Nephron (organoid): ENCODE measurements at regions not wholly inside any gene's neighbourhood (a gene's known extent, or its start where the extent isn't known, plus 50 kb on each side); places are given as distances from the start of the nearest gene placed in this dataset.

Experiments
- H3K27ac Mint-ChIP-seq, 3 experiments: 2 replicates each; pipeline ENCODE4 v1.8.0; 2020; ENCODE audit warnings: mixed read lengths in 3 of 3, mild to moderate bottlenecking in 2 of 3, moderate library complexity in 1 of 3
- H3K27me3 Mint-ChIP-seq: 2 replicates; pipeline ENCODE4 v1.8.0; 2021; ENCODE audit warnings: low read depth, mild to moderate bottlenecking, moderate library complexity, mixed read lengths
- H3K36me3 Mint-ChIP-seq: 2 replicates; pipeline ENCODE4 v1.8.0; 2020; ENCODE audit warnings: low read depth, mixed read lengths
- H3K4me1 Mint-ChIP-seq: 2 replicates; pipeline ENCODE4 v1.8.0; 2020; ENCODE audit warnings: mixed read lengths
- H3K4me3 Mint-ChIP-seq, 3 experiments: 2 replicates each; pipeline ENCODE4 v1.8.0; 2020; ENCODE audit warnings: mild to moderate bottlenecking in 3 of 3, mixed read lengths in 3 of 3, moderate library complexity in 2 of 3
- H3K9me3 Mint-ChIP-seq: 2 replicates; pipeline ENCODE4 v1.8.0; 2020; ENCODE audit warnings: mixed read lengths
- TF ChIP-seq, protein P1 (sequence below), 3 experiments: fragments of 200-600 bp; sonication (generic); IDR thresholded peaks; one replicate each; pipeline ENCODE4 v1.5.0; 2021; ENCODE audit warnings: antibody characterized with exemption in 3 of 3; ENCODE audit not compliant: unreplicated experiment in 3 of 3

DNA sequence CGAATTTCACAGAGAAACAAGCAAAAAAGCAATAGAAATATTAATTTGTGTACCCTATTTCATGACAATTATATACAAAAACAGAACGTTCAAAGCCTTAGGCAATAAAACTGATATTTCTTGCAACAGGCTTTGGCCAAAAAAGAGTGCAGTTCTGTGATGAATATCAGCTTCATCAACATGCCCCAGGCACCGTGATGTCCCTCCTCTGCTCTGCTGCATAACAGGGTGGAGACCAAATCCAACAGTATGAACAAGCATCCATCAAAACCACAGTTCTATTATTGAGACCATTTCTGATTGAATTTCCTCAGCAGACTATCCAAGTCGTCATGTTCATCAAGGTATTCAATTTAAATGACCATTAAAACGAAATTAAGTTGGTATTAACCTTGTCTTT, 722.6 kb upstream of the NRSN1 start:
- Mint-ChIP-seq H3K9me3 (no peaks in the 10 kb centered on the region), H3K4me3 (no peak overlapping the region), H3K4me1 (peaks cover 9% of the 10 kb centered on the region)

DNA sequence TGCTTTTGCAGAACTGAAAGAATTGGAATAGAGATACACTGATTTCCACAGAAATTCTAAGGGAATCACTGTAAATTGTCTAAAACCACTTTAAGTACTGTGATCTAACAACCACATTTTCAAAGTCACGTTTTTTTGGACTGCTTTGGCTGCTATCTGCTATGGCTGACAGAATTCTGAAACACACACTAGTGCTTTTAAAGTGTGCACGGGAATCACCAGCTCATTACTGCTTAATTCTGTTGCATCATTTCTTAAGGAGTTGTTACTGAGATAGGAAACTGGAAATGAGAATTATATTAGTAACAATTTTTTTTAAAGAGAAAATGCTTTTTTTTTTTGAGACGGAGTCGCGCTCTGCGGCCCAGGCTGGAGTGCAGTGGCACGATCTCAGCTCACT, 716.5 kb upstream of the NRSN1 start:
- Mint-ChIP-seq H3K4me3 (no peak overlapping the region), H3K27me3 (no peaks in the 10 kb centered on the region), H3K4me1 (peaks cover 27% of the 10 kb centered on the region), H3K36me3 (no peaks in the 10 kb centered on the region), H3K9me3 (peaks cover 3% of the 10 kb centered on the region), H3K27ac (no peak overlapping the region)
- TF ChIP-seq, protein P1, sequence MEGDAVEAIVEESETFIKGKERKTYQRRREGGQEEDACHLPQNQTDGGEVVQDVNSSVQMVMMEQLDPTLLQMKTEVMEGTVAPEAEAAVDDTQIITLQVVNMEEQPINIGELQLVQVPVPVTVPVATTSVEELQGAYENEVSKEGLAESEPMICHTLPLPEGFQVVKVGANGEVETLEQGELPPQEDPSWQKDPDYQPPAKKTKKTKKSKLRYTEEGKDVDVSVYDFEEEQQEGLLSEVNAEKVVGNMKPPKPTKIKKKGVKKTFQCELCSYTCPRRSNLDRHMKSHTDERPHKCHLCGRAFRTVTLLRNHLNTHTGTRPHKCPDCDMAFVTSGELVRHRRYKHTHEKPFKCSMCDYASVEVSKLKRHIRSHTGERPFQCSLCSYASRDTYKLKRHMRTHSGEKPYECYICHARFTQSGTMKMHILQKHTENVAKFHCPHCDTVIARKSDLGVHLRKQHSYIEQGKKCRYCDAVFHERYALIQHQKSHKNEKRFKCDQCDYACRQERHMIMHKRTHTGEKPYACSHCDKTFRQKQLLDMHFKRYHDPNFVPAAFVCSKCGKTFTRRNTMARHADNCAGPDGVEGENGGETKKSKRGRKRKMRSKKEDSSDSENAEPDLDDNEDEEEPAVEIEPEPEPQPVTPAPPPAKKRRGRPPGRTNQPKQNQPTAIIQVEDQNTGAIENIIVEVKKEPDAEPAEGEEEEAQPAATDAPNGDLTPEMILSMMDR (IDR thresholded peaks at IDR 0.05; ENCODE audit: unreplicated experiment in 3 of 3): no peak

More for the DNA sequence above, 722.6 kb upstream of the NRSN1 start:
- Mint-ChIP-seq H3K27me3 (no peaks in the 10 kb centered on the region), H3K36me3 (no peaks in the 10 kb centered on the region), H3K27ac (no peak overlapping the region)
- TF ChIP-seq, protein P1 (IDR thresholded peaks at IDR 0.05; ENCODE audit: unreplicated experiment in 3 of 3): no peak

DNA sequence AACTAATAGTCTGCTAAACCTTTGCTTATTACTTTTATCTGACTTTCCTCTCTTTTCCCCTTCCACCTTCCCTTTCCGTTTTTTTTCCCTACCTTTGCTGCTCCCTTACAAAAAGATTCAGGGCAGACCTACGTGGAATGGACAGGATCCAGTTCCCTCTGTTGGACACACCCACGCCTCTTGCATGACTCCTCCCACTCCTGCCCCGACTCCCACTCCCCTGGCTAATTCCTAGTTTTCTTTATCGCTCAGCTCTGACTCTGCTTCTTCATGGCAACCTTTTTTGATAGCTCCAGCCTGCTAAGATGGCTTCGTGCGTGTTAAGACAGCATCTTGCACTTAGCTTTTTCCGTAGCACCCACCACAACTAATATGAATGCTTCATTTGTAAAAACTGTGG, 715.6 kb upstream of the NRSN1 start:
- no peaks in the 10 kb centered on the region for H3K27me3 Mint-ChIP-seq
- TF ChIP-seq, protein P1 (IDR thresholded peaks at IDR 0.05; ENCODE audit: unreplicated experiment in 3 of 3): no peak
- H3K9me3 Mint-ChIP-seq: peaks cover 3% of the 10 kb centered on the region
- H3K27ac Mint-ChIP-seq: peak overlapping the region in 1 of 3 experiments; percentile 17
- no peaks in the 10 kb centered on the region for H3K36me3 Mint-ChIP-seq
- H3K4me1 Mint-ChIP-seq: peaks cover 28% of the 10 kb centered on the region
- no peak overlapping the region for H3K4me3 Mint-ChIP-seq

DNA sequence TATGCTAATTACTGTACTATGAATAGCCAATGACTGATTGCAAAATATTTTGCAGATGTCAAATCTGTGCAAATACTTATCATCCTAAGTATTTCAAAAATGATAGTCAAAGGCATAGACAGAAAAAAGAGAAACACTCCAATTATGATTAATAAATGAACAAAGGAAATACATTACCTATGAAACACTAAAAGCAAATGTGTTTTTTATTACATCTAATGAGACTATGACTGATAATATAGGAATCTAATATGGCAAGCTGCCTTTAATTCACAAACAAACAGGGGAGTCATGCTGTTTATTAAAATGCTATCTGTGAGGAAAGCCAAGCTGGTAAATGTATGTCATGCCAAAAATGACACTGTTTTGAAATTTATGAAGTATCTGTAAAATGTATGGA, 713.2 kb upstream of the NRSN1 start:
- TF ChIP-seq, protein P1 (IDR thresholded peaks at IDR 0.05; ENCODE audit: unreplicated experiment in 3 of 3): no peak
- H3K27ac Mint-ChIP-seq: peak overlapping the region; percentile 11 to 78 (median 18)
- no peaks in the 10 kb centered on the region for H3K27me3 Mint-ChIP-seq
- H3K4me3 Mint-ChIP-seq: no peak overlapping the region
- H3K36me3 Mint-ChIP-seq: no peaks in the 10 kb centered on the region
- peaks cover 3% of the 10 kb centered on the region for H3K9me3 Mint-ChIP-seq
- H3K4me1 Mint-ChIP-seq: peaks cover 26% of the 10 kb centered on the region

DNA sequence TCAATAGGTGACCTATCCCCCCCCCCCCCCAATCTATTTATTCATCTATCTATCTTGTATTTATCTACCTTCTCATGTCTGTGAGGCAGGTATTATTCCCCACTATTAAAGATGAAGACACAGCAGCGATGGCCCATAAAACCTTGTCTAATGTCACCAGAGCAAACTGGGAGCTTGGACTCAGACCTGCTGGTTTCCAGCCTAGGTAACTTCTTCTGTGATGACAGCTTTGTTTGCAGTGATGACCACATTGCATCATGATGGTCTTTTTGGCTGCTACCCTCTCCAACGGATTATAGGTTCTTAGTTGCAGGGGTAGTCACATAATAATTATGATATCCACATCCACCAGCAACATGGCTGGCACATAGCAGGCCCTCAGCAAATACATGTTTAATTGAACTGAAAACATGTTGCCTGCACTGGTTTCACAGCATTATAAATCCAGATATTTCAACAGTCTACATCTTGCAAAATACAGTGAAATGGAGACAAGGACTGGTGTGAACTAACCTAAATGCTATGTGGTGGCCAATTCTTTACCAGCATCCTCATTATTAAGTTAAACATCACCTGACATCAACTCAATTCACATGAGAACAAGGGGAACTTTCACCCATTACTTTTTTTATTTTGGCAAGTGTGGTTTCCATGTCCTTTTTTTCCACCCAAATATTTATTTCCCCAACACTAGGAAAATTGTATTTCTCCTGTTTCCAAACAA, 712.5 kb upstream of the NRSN1 start:
- TF ChIP-seq, protein P1 (IDR thresholded peaks at IDR 0.05; ENCODE audit: unreplicated experiment in 3 of 3): no peak
- Mint-ChIP-seq H3K27me3 (no peaks in the 10 kb centered on the region), H3K27ac (peak overlapping the region; percentile 78 to 89 (median 85)), H3K36me3 (no peaks in the 10 kb centered on the region), H3K9me3 (peaks cover 3% of the 10 kb centered on the region), H3K4me1 (peaks cover 26% of the 10 kb centered on the region), H3K4me3 (no peak overlapping the region)

DNA sequence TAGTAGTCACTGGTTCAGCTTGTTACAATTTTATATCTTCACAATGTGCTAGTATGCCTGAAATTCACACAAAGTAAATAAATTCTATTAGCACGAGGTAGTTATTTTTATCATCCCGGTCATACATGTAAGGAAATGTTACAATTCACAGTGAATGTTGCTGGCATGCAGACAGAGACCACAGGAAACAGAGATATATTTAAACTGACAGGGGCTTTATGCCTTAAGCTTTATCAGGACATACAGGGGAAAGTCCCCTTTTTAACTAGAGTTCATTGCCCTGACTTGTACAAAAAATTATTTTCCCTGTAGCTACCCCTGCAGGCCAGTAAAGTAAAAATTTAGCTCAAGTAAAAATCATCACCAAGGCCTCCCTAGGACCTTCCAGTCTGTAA, 712.0 kb upstream of the NRSN1 start:
- Mint-ChIP-seq H3K9me3 (peaks cover 3% of the 10 kb centered on the region), H3K4me3 (no peak overlapping the region), H3K36me3 (no peaks in the 10 kb centered on the region), H3K27ac (peak overlapping the region; percentile 78 to 89 (median 85)), H3K4me1 (peaks cover 26% of the 10 kb centered on the region), H3K27me3 (no peaks in the 10 kb centered on the region)
- TF ChIP-seq, protein P1 (IDR thresholded peaks at IDR 0.05; ENCODE audit: unreplicated experiment in 3 of 3): peak; percentile 36 to 50 (median 38)
